GM13976 (cell line): ENCODE measurements at regions not wholly inside any gene's neighbourhood (a gene's known extent, or its start where the extent isn't known, plus 50 kb on each side); places are given as distances from the start of the nearest gene placed in this dataset.

Experiments used
- DNase-seq: peaks from one replicate; pipeline ENCODE4 v3.0.0; 2012; ENCODE audit warnings: low spot score
- in situ Hi-C: fragments of 300-500 bp; cut with MboI; formaldehyde crosslinking; loops from one replicate; pipeline ENCODE4 v1.12.0; 2022; ENCODE audit warnings: low sequenced_read_pairs, mixed read lengths, inconsistent platforms; ENCODE audit not compliant: unreplicated experiment
- TF ChIP-seq, protein P1 (sequence below): IDR thresholded peaks from 2 replicates; pipeline ENCODE4 v1.5.1; 2012; ENCODE audit warnings: borderline replicate concordance, mild to moderate bottlenecking; ENCODE audit not compliant: insufficient read depth; ENCODE audit errors: extremely low read depth, missing control alignments, control extremely low read depth

DNA sequence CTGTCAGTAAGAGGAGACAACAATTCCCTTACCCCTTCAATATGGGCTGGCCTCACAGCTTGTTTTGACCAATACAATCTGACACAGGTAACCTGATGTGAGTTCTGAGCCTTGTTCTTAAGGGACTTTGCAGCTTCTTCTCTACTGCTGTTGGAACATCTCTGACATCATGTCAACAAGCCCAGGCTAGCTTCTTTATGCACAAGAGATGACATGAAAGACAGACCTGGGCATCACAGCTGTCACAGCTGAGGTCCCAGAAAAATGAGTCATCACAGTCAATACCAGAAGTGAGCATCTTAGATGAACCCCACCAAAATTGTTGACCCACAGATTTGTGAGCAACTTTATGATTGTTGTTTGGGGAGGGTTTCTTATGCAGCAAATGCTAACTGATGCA, 431.7 kb upstream of the PSMD7 start:
- no peak for DNase-seq
- TF ChIP-seq, protein P1, sequence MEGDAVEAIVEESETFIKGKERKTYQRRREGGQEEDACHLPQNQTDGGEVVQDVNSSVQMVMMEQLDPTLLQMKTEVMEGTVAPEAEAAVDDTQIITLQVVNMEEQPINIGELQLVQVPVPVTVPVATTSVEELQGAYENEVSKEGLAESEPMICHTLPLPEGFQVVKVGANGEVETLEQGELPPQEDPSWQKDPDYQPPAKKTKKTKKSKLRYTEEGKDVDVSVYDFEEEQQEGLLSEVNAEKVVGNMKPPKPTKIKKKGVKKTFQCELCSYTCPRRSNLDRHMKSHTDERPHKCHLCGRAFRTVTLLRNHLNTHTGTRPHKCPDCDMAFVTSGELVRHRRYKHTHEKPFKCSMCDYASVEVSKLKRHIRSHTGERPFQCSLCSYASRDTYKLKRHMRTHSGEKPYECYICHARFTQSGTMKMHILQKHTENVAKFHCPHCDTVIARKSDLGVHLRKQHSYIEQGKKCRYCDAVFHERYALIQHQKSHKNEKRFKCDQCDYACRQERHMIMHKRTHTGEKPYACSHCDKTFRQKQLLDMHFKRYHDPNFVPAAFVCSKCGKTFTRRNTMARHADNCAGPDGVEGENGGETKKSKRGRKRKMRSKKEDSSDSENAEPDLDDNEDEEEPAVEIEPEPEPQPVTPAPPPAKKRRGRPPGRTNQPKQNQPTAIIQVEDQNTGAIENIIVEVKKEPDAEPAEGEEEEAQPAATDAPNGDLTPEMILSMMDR, result no peak
- in situ Hi-C loops, result no loop called here

DNA sequence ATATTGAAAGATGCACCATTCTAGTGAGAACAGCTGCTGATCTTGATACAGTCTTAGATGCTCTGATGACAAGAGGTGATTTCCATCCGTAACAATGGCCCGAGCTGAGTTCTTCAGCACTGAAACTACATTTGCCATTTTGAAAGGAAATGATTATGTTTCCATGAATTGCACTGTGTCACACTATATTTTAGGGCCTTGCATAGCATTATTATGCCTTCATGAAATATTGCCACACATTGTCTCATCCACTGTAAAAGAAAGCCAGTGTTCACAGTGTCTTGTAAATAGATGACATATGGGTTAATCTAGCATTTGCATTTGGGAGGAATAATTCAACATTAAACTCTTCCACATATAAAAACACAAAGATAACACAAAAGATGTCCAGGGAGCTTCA, 438.3 kb upstream of the PSMD7 start:
- in situ Hi-C loops, result no loop called here
- TF ChIP-seq, protein P1, result no peak
- DNase-seq, result no peak

DNA sequence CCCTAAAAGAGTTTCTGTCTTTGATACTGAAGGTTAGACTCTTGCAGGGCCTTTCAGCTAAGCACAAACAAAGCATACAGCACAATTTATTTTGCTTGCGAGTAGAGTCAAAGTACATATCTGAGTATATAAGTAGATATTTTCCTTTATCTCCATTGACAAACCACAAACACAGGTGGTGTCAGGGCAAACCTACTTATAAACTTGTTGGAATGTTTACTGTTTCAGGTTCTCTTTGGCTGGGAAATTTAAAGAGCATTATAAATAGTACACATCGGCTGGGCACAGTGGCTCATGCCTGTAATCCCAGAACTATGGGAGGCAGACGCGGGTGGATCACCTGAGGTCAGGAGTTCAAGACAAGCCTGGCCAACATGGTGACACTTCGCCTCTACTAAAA, 442.6 kb upstream of the PSMD7 start:
- in situ Hi-C loops, result no loop called here
- TF ChIP-seq, protein P1, result no peak
- DNase-seq, result no peak

DNA sequence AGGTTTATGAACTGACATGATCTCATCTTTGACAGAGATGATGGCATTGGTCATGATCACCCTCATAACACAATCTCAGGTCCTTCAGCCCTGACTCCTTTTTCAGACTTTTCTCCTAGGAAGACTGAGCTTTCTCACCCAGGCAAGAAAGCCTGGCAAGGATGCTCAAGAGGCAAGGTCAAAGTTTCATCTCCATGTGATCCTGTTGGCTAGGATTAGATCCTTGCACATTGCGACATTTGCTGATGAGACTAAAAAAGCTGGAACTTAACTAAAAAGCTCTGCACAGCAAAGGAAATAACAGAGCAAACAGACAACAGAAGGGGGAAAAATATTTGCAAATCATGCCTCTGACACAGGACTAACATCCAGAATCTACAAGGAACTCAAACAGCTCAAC, 444.1 kb upstream of the PSMD7 start:
- TF ChIP-seq, protein P1, result no peak
- no peak for DNase-seq
- in situ Hi-C loops, result no loop called here

DNA sequence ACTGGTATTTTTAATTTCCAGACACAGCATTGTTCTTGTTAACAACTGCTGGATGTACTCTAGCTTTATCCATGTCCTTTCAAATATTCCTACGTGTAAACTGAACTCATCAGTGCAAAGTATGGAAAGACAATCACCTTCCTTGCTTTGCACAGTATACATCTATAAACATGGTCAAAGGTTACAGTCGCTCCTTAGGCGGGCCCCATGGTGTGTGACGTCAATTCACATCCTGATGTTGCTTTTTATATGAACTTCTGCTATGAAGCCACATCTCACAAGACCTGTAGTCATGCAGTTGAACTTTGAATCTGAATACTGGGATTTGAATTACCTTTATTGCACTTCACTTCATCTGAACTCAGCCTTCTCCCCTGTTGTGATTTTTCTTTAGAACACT, 447.6 kb upstream of the PSMD7 start:
- TF ChIP-seq, protein P1, result no peak
- DNase-seq, result no peak
- in situ Hi-C loops, result no loop called here

DNA sequence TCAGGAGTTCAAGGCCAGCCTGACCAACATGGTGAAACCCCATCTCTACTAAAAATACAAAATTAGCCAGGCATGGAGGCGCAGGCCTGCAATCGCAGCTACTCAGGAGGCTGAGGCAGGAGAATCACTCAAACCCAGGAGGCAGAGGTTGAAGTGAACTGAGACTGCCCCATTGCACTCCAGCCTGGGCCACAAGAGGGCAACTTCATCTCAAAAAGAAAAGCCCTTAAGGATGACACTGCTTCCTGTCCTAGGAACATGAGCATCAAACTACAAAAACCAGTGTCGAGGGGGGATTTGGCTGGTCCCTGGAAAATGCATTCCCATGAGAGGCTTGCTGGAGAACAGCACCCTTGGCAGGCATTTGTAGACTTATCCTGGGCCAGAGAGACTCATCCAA, 449.5 kb upstream of the PSMD7 start:
- TF ChIP-seq, protein P1, result no peak
- in situ Hi-C loops, result no loop called here
- no peak for DNase-seq

DNA sequence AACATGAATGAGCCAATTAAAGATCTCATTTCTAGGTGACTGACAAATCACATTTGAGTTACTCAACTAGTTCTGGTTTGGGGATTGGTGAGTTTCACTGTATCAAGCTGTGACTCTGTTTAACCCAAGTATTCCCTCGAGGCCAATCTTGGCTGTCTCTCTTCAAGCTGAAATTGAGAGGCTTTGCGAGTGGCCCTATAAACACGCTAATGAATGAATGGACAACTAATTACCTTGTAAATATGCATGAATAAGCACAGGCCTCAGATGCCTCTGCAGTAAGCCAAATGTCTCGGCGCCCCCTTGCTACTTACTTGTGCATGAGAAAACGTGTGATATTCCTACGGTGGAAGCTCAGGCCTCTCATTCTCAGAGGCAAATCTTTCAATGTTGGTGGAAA, 450.3 kb upstream of the PSMD7 start:
- in situ Hi-C loops, result no loop called here
- DNase-seq, result no peak
- TF ChIP-seq, protein P1, result no peak
